Astrocyte of the spinal cord (primary cell): ENCODE measurements at regions not wholly inside any gene's neighbourhood (a gene's known extent, or its start where the extent isn't known, plus 50 kb on each side); places are given as distances from the start of the nearest gene placed in this dataset.

Experiments
- DNase-seq: peaks from one replicate; pipeline ENCODE4 v3.0.0; 2011; ENCODE audit warnings: low read depth, low spot score
- H3K4me3 ChIP-seq: 2 replicates; pipeline ENCODE4 v1.5.1; 2011; ENCODE audit warnings: low read depth, mild to moderate bottlenecking, low read length, moderate library complexity
- CTCF ChIP-seq: IDR thresholded peaks from 2 replicates; pipeline ENCODE4 v1.5.1; 2012; ENCODE audit warnings: low read depth, mild to moderate bottlenecking, low read length, inconsistent platforms
- in situ Hi-C: cut with HindIII; loops from 2 replicates; pipeline ENCODE4 v1.10.0; 2017; ENCODE audit warnings: low sequenced_read_pairs

DNA sequence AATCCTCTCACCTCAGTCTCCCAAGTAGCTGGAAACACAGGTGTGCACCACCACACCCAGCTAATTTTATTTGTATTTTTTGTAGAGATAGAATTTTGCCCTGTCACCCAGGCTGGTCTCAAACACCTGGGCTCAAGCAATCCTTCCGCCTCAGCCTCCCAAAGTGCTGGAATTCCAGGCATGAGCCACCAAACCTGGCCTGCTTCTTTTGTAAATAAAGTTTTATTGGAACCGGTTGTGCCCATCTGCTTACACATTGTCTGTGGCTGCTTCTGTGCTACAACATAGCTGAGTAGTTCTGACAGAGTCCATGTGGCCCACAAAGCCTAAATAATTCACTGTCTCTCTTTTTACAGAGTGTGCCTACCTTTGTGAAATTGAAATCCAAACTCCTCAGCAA is 109.7 kb upstream of the NRSN1 start:
- DNase-seq = no peak
- TF ChIP-seq CTCF = no peak
- in situ Hi-C loops = no loop called here
- H3K4me3 ChIP-seq = no peak overlapping the region

DNA sequence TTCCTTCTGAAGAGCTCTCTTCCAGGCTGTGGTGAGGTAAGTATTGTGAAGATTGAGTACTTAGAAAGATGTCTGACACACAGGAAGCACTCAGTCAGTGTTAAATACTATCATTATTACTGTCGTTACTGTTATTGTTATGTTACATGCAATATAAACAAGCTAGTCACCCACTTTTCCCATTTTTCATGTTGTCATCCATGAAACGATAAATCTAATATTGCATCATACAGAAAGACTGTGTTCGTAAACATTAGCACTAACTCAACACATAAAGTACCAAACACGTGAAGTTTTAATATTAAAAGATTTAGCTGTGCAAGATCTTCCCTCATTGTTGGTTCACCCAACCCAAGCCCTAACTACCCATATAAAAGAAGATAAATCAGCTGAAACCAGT is 109.2 kb upstream of the NRSN1 start:
- H3K4me3 ChIP-seq = no peak overlapping the region
- in situ Hi-C loops = no loop called here
- TF ChIP-seq CTCF = no peak
- no peak for DNase-seq

GRCh38 chr6:24019393-24019792 is 106.6 kb upstream of the NRSN1 start:
- TF ChIP-seq CTCF = no peak
- in situ Hi-C loops = no loop called here
- no peak for DNase-seq
- H3K4me3 ChIP-seq = no peak overlapping the region

- TF ChIP-seq CTCF = no peak
- H3K4me3 ChIP-seq = no peak overlapping the region
- DNase-seq = no peak
- in situ Hi-C loops = no loop called here
These were observed 106.2 kb upstream of the NRSN1 start for GRCh38 chr6:24019830-24020229.

DNA sequence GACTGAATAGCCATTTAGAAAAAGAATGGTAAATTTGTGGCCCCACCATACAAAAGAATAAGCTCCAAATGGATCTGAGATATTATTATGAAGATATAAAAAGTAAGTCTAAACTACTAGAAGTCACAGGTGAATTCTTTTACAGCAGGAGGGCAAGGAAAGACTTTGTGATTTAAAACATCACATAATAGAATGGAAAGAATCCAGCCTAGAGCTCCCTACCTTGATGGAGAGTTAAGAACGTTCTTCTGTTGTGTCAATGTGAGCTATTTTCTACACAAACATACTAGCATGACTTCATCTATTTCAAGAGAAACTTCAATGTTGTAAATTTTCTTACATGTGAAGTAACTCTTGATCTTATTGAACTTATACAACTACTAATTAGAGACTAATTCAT is 100.0 kb upstream of the NRSN1 start:
- in situ Hi-C loops = no loop called here
- H3K4me3 ChIP-seq = no peak overlapping the region
- TF ChIP-seq CTCF = no peak
- no peak for DNase-seq

GRCh38 chr6:24031496-24031895 is 94.5 kb upstream of the NRSN1 start:
- TF ChIP-seq CTCF = no peak
- DNase-seq = no peak
- in situ Hi-C loops = no loop called here
- no peak overlapping the region for H3K4me3 ChIP-seq
